Activated gamma-delta T cell treated with Interleukin-2 at 50 U/mL for 16 hours (primary cell): ENCODE measurements at regions not wholly inside any gene's neighbourhood (a gene's known extent, or its start where the extent isn't known, plus 50 kb on each side); places are given as distances from the start of the nearest gene placed in this dataset.

Source experiments
- DNase-seq: peaks from one replicate; pipeline ENCODE4 v3.0.0-alpha.2; 2020

DNA sequence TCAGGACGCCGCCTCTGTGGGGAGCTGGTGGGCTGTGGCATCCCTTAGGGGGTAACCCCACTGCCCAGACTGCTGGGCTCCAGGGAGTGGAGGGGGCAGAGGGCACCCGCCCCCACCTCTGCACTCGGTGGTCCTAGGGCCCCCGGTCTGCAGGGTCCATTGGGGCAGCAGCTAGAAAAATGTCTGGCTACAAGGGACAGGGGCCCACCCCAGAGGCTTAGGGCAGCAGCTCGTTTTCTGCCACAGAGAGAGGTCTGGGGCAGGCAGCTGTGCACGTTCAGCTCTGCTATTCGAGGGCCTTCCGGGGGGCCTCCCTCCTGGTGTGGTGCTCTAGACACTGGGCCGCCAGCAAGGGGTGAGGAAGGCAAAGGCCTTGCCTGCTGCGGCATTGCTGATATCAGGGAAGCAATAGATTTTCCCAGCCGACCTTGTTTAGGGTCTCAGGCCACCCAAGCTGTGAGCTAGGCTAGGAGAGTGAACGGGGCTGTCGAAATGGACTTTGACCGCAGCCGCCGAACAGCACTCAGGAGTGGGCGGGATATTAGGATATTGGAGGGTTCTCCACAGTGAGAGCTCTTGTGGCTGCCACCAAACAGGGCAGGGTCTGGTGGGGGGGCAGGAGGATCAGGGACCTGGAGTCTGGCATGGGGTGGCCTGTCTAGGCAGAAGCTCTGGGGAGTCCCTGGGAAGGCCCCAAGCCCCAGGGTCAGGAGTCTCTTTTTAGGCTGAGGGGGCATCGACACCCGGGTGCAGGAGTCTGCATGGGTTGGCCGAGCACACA is 61.4 kb upstream of the KLF13 start:
- no peak for DNase-seq

DNA sequence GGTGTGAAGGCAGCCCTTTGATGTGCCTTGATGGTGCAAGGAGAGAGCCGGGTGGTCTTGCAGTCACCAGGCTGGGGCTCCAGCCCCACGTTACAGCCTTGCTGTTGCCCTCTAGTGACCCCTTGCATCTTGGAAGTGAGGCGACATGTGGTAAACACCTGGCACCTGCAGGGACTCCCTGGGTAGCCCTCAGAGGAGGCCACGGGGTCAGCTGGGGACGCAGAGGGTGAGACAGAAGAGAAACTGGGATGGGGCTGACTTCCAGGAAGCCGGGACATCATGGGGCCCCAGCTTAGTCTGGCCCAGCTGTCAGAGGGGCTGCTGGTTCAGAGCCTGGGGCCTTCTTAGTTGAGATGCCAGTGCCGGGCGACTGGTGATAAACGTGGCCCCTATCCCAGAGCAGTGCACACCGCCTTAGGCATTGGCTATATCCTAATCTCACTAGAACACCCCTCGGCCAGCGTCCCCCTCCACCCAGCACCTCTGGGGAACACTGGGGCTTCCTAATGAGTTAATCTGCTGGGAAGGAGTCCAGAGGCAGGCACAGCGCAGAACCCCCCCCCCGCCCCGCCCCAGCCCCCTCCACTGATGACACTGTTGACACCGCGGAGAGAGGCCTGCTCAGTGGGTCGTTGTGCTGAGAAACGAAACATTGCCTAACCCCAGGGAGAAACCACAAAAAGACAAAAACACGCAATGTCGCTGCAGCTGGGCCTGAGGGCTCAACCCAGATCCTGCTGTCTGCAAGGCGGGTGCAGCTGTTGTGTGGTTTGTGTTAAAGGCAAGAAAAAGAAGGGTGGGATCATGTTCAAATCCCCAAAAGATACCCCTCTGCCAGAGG is 60.5 kb upstream of the KLF13 start:
- peak; percentile 70 for DNase-seq

DNA sequence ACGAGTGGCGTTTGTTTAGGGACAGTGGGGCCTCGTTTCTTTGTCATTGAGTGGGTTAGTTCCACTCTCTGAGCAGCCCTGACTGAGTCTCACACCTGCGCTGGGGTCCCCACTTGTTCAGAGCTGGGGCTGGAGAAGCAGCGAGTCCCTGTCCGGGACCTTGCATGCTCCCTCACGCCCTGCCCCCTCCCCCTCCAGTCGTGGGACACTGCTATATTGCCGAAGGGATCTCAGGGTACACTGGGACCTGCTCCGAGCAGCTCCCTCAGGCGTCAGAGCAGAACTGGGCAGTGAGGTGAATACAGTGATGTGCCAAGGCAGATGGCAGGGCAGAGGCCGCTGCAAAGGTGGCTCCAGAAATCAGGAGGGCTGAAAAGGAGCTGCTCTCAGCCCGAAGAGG is 59.9 kb upstream of the KLF13 start:
- no peak for DNase-seq

DNA sequence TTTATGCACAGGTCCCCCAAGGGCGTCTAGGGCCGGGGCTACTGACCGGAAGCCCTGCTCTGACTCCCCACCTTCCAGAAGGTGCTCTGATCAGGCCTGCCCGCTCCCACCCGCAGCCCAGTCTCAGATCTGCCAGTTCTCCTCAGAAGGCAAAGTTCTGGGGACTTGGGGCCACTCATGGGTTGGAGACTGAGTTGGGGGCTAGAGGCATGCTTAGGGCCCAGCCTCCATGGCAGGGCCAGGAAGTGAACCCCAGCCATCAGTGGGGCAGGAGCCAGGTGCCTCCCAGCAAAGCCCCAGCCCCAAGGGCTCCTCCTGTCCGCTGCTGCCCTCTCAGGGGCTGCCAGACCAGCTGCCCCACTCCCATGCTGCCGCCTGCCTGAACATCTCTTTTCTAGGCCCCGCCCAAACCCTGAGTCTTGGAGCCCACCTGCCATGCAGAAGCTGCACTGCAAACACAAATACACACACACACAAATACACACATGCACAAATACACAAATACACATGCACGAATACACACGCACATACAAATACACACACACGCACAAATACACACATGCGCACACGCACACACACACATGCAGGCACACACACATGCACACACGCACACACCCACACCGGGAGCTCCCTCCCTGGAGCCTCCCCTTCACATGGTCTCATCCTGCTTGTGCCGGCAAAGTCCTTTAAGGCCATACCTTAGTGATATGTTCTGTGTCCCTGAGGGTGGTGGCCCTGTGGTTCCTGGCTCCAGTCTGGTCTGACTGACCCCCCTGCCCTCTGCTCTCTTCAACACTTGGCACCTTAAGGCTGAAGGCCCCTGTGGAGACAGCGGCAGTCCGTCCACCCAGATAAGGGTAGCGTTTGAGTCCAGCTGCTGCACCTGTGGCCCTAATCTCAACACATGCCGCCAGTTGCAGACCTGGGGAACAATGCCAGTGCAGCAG is 59.2 kb upstream of the KLF13 start:
- DNase-seq = peak; percentile 3

DNA sequence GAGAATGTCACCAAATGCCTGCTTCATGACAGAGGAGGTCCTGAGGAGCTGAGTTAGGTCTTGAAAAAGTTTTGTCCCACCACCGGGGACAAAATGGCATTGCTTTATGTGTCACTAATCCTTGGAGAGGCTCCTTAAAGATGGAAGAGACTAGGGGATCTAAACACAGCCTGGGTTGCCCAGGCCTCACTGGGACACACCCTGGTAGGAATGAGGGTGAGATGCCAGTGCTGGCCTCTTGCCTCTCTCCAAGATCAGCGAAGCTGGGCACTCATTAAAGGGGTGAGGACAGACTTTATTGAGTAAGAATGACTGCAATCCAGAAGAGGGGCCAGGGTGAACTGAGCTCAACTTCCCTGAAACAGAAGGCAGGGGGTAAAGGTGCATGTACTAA is 58.5 kb upstream of the KLF13 start:
- DNase-seq = peak; percentile 1

DNA sequence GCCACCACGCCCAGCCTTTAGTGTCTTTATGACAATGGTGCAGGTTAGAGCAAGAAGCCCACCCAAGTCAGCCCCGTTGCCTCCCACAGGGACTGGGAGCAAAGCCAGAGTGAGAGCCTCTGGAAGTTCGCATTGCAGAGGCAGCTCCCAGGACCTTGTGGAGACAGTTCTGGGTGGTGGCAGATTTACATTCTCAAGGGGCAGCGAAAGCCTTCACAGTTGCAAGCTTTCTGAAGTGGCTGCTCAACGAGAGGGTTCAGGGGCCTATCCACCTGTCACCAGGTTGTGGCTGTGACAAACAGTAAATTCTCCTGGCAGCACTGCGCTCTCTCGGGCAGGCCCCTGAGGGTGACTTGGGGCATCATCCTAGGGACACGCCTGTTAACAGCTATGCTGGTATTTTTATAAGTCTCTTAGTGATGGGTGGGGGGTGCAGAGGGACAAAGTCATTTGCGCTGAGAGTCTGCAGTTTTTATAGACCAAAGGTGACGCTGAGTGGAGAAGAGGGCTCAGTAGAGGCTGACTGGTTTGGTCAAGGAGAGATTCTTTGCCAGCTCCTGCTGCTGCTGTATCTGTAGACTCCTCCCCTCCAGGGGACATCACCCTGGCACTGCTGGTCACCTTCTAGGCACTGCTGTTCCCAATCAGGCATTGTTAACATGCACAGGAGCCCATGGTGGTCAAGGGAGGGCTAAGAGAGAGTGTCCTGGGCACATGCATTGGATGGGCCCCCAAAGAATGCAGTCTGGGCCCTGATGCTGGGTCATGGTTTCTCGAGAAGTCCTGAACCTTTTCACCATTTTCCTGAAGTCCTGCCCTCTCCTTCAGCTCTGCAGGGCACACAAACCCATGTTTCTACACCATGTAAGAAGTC is 57.5 kb upstream of the KLF13 start:
- DNase-seq = peak; percentile 1

DNA sequence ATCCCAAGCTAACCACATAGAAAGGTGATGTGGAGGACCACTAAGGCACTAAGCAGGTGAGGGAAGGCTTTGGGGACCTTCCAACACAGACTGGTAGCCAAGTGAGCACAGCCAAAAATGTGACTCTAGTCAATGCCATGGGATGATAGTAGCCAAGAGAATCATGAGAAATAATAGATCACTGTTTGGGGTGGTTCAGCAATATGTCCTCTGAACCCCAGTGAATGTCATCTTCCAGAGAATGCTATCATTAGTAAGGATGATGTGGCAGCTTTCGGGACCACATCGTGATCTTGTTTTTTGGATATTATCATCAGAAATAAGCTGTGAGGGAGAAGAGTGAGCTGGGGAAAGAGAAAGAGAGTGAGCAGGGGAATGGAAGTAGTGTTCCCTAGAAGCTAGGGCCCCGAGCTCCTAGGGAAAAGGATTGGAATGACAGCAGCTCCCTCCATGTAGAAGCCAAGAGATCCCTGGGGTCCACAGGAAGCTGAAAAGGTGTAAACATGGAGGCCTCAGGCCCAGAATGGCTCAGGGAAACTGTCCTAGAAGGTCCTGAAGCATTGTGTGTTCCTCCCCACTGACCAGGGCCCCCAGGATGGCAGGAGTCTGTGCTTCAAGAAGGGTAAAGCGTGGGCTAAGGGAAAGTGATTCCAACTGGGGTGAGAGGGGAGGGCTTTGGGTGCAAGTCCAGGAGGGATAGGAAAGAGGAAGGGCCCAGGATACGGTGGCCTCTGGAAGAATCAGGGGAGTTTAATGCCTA is 56.6 kb upstream of the KLF13 start:
- DNase-seq = no peak

DNA sequence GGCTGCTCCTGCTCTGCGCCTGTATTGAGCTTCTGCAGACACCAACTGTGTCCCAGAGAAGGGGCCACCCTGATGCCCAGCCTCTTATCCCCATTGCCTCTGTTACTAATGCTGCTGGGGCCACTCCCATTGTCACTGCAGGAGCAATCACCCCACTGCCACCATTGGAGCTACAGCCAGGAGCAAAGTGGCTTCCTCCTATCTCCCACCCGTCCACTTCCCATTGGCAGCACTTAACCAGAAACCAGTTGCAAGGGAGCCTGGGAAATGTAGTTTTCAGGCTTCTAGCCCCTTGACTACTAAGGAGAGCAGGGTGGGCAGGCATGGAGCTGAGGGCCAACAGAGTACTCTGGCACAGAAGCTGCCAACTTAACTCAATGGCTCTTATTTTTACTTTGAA is 55.9 kb upstream of the KLF13 start:
- no peak for DNase-seq

DNA sequence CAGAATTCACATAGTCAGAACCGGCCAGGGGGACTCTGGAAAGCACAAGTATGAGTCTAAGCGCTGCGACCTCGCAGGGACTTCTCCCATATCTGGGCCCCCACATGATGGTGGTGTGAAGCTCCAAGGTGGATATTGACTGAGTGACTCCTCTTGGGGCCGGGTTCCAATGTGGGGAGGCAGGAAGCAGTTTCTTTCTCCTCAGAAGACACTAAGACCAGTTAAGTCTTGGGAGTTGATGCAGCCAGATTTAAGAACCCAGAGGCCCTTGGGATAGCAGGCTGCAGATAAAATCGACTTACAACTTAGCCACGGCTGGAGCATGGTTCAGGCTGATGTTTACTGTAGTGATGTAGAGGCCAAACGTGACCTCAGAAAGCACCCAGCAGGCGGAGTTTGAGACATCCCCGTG is 55.4 kb upstream of the KLF13 start:
- no peak for DNase-seq

DNA sequence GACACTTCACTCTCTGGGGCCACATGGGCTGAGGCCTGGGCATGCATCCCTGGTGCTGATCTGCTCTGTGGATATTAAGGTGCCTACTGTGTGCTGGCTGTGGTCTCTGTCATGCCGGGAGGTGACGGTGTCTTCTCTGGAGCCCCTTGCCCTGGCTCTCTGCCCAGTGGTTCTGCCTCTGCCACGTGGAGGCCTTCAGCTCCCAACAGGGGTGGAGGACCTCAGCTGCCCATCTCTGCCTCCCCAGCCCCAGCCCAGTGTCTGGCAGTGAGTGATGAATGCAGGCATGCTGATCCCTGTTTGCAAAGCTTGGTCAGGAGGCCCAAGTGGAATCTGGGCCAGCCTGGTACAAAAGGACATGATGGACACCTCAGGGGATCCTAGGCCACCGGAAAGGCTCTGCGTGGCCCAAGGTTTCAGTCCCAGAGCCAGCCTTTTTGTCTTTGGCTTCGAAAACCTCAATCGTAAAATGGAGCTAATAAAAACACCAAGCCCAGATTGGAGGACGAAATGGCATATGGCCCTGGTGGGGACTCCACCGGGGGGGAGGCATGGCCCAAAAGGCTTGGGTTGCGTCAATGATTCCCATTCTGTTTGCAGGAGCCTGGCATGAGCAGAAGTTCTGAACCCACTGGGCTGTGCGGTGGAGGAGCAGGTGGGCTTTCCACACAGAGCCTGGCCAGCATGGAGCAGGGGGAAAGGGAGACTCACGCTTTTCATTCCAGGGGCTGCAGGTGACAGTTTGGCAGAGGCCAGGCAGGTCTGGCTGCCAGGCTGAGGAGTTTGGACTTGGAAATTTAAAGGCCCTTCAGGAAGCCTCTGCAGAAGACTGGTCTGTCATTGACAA is 54.7 kb upstream of the KLF13 start:
- DNase-seq = no peak

DNA sequence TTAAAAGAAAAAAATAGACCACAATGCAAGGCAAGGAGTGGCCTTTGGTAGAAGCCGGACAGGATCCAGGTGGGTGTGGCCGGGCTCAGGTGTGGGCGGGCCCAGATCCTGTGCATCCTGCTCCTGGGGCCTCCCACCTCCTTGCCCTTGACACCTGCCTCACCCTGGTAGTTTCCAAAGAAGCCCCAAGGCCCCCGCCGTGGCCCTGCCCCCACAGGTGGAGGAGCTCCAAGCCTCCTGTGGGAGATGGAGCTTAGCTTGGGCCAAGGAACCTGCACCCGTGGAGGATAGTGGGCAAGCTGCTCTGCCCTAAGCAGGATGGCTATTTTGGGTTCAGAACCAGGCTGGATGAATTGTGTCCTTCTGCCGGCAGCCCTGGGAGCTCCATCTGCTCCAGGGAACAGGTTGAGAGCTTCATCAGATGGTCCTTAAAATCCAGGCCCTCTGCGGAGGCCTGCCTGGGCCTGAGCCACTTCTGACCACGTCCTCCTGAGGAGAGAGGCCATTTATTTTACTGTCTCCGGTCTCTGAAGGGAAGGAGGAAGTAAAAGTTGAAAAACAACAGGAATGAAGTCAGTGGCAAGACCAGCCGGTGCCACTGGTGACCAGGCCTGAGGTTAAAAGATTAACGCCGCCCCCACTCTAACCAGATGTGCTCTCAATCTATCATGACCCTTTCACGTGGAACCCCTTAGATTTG is 53.9 kb upstream of the KLF13 start:
- no peak for DNase-seq

DNA sequence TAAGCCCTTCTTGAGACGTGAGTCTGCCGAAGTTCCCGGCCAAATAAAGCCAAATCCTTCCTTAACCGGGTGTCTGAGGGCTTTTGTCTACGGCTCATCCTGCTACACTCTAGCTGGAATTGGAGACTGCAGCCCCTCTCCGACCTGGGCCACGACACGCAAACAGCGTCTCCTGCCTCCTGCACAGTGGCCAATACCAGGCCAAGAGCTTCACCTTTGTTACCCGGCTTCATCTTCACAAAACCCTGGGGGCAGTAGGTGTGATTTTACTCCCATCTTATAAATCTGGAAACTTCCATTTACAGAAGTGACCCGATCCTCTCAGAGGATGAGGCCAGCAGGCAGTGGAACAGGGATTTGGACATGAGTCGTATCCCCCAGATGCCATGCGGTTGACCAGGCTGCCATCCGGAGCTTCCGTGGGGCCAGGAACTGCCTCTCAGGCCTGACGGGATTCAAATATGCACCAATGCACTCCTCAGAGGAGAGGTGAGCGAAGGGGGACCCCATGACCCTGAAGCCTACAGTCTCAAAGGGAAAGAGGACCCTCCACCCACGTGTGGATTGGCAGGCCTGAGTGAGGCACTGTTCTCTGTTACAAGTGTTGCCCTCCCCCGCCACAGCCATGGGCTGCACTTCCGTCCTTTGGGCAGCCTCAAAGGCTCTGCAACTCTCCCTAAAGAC is 53.2 kb upstream of the KLF13 start:
- DNase-seq = no peak

DNA sequence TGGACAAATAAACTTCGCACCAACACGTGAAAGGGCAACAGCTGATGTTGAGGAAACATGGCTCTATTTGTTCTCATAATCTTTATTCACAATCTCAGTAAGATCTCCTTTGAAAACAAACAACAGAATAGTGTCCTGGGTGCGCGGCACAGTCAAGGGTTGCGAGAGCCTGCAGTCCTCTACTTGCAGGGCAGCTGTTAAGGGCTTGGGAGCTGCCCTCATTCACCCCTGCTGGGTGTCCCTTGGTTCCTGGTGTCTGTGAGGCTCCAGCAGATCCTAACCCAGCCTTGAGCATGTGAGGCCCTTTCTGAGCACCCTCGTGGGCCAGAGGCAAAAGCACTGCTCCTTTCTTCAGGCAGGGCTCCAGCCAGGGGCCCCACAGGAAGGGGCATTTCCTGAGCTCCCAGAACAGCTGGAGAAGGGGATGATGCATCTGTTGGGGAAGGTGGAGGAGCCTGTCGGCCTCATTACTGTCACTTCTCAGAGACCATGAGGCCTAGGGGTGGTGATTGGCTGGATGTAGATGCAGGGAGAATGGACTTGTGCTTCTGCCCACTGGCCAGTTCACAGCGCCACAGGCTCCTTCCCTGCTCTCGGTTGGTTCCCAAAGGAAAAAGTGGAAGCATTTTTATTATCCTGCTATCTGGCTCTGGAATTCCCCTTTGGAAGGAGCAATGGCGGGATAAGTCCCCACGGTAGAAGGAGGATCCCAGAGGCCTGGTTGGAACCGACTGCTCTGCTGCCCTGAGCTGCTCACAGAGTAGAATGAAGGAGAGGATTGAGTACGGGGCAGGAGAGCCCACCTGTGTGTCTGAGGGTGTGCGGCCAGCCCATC is 51.9 kb upstream of the KLF13 start:
- DNase-seq = no peak

DNA sequence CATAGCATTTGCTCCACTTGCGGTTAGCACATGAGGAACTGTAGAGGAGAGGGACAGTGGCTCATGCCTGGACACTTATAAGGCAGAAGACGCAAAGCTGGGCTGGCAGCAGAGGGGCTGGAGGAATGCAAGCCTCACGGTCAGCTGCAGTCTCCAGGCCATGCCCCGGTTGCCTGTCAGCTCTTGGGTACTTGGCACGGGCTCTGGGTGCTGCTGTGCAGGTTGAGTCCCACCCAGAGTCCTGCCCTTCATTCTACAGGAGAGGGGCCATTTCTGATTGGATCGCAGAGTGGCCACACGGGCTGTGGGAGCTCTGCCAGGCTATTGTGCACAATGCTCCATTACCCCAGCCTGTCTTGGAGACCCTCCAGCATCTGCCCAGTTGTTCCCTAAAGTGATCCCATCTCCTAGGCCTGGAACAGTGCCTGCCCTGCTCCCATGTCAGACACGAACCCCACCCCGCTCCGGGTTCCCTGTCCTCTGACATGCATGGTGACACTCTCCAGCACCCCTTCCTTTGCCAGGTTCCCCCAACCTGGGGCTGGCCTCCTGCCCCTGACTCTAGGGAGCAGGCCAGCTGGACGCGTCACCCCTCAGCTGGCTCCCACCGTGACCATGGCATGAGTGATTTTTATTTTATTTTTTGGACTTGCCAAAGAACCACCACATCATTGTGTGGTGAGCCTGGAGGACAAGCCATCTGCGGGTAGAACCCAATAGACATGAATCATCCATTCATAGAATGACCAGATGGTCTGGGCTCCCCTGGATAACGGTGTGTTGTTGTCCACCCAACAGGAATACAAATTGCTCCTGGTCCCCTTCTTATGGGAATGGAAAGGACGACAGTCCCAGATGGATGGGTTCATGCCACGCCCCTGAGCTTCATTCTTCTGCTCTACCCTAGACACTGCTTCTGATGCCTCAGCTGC is 51.0 kb upstream of the KLF13 start:
- DNase-seq = no peak

DNA sequence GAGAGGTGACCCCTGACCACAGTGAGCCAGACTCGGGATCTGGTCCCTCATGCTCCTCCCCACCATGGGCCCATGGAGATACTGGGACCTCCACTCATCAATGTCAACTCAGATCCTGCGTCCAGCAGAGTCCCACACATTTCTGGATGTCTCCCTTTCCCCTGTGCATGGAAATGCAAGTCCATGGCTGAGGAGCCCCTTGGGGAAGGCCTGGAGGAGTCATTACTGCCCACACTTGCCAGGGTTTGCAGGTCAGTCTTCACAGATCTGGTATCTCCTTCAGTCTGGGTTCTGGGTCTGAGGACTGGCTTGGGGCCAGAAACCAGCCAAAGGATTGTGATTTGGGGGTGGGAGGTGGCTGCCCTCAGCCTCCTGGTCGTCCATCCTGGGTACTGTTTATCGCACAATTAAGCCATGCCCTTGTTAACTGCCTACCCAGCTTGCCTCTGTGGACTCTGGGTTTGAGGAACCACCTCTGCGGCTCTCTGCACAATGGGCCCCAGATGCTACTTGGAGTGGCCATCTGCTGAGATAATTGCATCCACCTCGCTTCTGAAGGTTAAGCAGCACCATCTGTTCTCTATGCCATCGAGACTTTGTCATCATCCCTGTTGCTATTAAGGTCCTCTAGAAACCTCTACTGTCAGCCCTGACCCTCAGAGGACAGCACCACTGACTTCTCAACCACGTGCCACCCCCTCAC is 49.9 kb upstream of the KLF13 start:
- DNase-seq = no peak
